Suprapubic skin (tissue), 4 donors: ENCODE measurements at regions not wholly inside any gene's neighbourhood (a gene's known extent, or its start where the extent isn't known, plus 50 kb on each side); places are given as distances from the start of the nearest gene placed in this dataset.

Experiments used
- DNase-seq, 2 donors: peaks; one replicate each; pipeline ENCODE4 v3.0.0-alpha.2; 2019; ENCODE audit warnings: low spot score in 2 of 2
- H3K27ac ChIP-seq: fragments of 200-600 bp; sonication (generic); one replicate; pipeline ENCODE4 v1.5.1; 2019
- H3K27me3 ChIP-seq: fragments of 200-600 bp; sonication (generic); one replicate; pipeline ENCODE4 v1.5.1; 2019
- H3K36me3 ChIP-seq: fragments of 200-600 bp; sonication (generic); one replicate; pipeline ENCODE4 v1.5.1; 2019
- H3K4me1 ChIP-seq: fragments of 200-600 bp; sonication (generic); one replicate; pipeline ENCODE4 v1.5.1; 2019
- H3K4me3 ChIP-seq: fragments of 200-600 bp; sonication (generic); one replicate; pipeline ENCODE4 v1.5.1; 2019; ENCODE audit warnings: mild to moderate bottlenecking
- H3K9me3 ChIP-seq: fragments of 200-600 bp; sonication (generic); one replicate; pipeline ENCODE4 v1.5.1; 2019
- CTCF ChIP-seq, 2 donors: fragments of 200-600 bp in 1 of 2; fragments of 450-650 bp in 1 of 2; sonication (generic) in 1 of 2; IDR thresholded peaks; one replicate each; pipeline ENCODE4 v1.5.1; 2016 to 2019; ENCODE audit warnings: antibody characterized with exemption in 2 of 2, mild to moderate bottlenecking in 1 of 2, moderate library complexity in 1 of 2
- EP300 ChIP-seq: sonication (generic); formaldehyde crosslinking; IDR thresholded peaks from one replicate; pipeline ENCODE4 v1.6.1; 2017; ENCODE audit warnings: antibody characterized with exemption
- POLR2A ChIP-seq, 2 donors: fragments of 450-650 bp; IDR thresholded peaks; one replicate each; pipeline ENCODE4 v1.6.1; 2017; ENCODE audit warnings: antibody characterized with exemption in 2 of 2, mild to moderate bottlenecking in 2 of 2, moderate library complexity in 2 of 2
- POLR2AphosphoS5 ChIP-seq, 3 donors: sonication (generic); formaldehyde crosslinking; IDR thresholded peaks; one replicate each; pipeline ENCODE4 v1.6.1; 2017; ENCODE audit warnings: antibody characterized with exemption in 3 of 3
- WGBS: methylation state at CpG from one replicate; pipeline ENCODE4 v1.1.5; 2018; 5-methylcytosine and 5-hydroxymethylcytosine counted together

GRCh38 chr1:189429610-189430009 lies 1048.1 kb downstream of the BRINP3 start:
- no peaks in the 10 kb centered on the region for H3K9me3 ChIP-seq
- H3K27me3 ChIP-seq, result no peaks in the 10 kb centered on the region
- no peak overlapping the region for H3K27ac ChIP-seq
- no peaks in the 10 kb centered on the region for H3K4me1 ChIP-seq
- H3K4me3 ChIP-seq, result no peak overlapping the region
- TF ChIP-seq POLR2AphosphoS5 (IDR thresholded peaks at IDR 0.05) (no peak), POLR2A (IDR thresholded peaks at IDR 0.05) (no peak), EP300 (no peak), CTCF (IDR thresholded peaks at IDR 0.05) (no peak)
- no peak for DNase-seq
- WGBS, result 61% methylated on average over 4 of the region's 4 CpGs
- no peaks in the 10 kb centered on the region for H3K36me3 ChIP-seq

- Histone ChIP-seq H3K9me3 (no peaks in the 10 kb centered on the region), H3K27me3 (no peaks in the 10 kb centered on the region), H3K36me3 (no peaks in the 10 kb centered on the region), H3K27ac (no peak overlapping the region), H3K4me1 (no peaks in the 10 kb centered on the region), H3K4me3 (no peak overlapping the region)
- DNase-seq, result no peak
- WGBS, result 98% methylated on average over 2 of the region's 2 CpGs
- TF ChIP-seq CTCF (IDR thresholded peaks at IDR 0.05) (no peak), POLR2AphosphoS5 (IDR thresholded peaks at IDR 0.05) (no peak), POLR2A (IDR thresholded peaks at IDR 0.05) (no peak), EP300 (no peak)
These were observed 1046.2 kb downstream of the BRINP3 start for GRCh38 chr1:189431447-189431846.

GRCh38 chr1:189432753-189433152 lies 1044.9 kb downstream of the BRINP3 start:
- Histone ChIP-seq H3K9me3 (no peaks in the 10 kb centered on the region), H3K27me3 (no peaks in the 10 kb centered on the region), H3K36me3 (no peaks in the 10 kb centered on the region), H3K4me1 (no peaks in the 10 kb centered on the region), H3K4me3 (no peak overlapping the region), H3K27ac (no peak overlapping the region)
- no peak for TF ChIP-seq POLR2A (IDR thresholded peaks at IDR 0.05)
- no peak for TF ChIP-seq POLR2AphosphoS5 (IDR thresholded peaks at IDR 0.05)
- TF ChIP-seq EP300, result no peak
- no peak for TF ChIP-seq CTCF (IDR thresholded peaks at IDR 0.05)
- 62% methylated on average over 2 of the region's 2 CpGs for WGBS
- no peak for DNase-seq

- no peaks in the 10 kb centered on the region for H3K4me1 ChIP-seq
- no peak overlapping the region for H3K4me3 ChIP-seq
- no peak overlapping the region for H3K27ac ChIP-seq
- WGBS, result 93% methylated on average over 1 of the region's 1 CpG
- DNase-seq, result no peak
- no peaks in the 10 kb centered on the region for H3K9me3 ChIP-seq
- H3K27me3 ChIP-seq, result no peaks in the 10 kb centered on the region
- no peaks in the 10 kb centered on the region for H3K36me3 ChIP-seq
- TF ChIP-seq POLR2AphosphoS5 (IDR thresholded peaks at IDR 0.05), result no peak
- no peak for TF ChIP-seq CTCF (IDR thresholded peaks at IDR 0.05)
- TF ChIP-seq EP300, result no peak
- no peak for TF ChIP-seq POLR2A (IDR thresholded peaks at IDR 0.05)
These were observed 1043.2 kb downstream of the BRINP3 start for GRCh38 chr1:189434461-189434860.

GRCh38 chr1:189435398-189435797 lies 1042.3 kb downstream of the BRINP3 start:
- no peak for DNase-seq
- TF ChIP-seq CTCF (IDR thresholded peaks at IDR 0.05), result no peak
- TF ChIP-seq POLR2A (IDR thresholded peaks at IDR 0.05), result no peak
- no peak for TF ChIP-seq EP300
- TF ChIP-seq POLR2AphosphoS5 (IDR thresholded peaks at IDR 0.05), result no peak
- Histone ChIP-seq H3K4me1 (no peaks in the 10 kb centered on the region), H3K9me3 (no peaks in the 10 kb centered on the region), H3K36me3 (no peaks in the 10 kb centered on the region), H3K27ac (no peak overlapping the region), H3K4me3 (no peak overlapping the region), H3K27me3 (no peaks in the 10 kb centered on the region)
